C1 segment of cervical spinal cord (tissue), 14 donors: ENCODE measurements at regions not wholly inside any gene's neighbourhood (a gene's known extent, or its start where the extent isn't known, plus 50 kb on each side); places are given as distances from the start of the nearest gene placed in this dataset.
"Not testable (repeated sequence)": the region's sequence is repeated elsewhere in the genome, so short reads cannot be mapped to it uniquely, and the experiment has no call there.

Experiments used
- DNase-seq, 14 donors: peaks; one replicate each; lab custom pipeline; 2025; lab: John Stamatoyannopoulos, UW

GRCh38 chrX:42832764-42833549 is 55.0 kb upstream of the PPP1R2C start:
- no peak for DNase-seq

GRCh38 chrX:42833550-42833940 is 55.6 kb upstream of the PPP1R2C start:
- DNase-seq: not testable (repeated sequence)

- no peak for DNase-seq
These were observed 59.3 kb upstream of the PPP1R2C start for GRCh38 chrX:42837101-42837726.

GRCh38 chrX:42837747-42838146 is 59.8 kb upstream of the PPP1R2C start:
- DNase-seq: no peak

- no peak for DNase-seq
These were observed 61.7 kb upstream of the PPP1R2C start for GRCh38 chrX:42839632-42840031.

- no peak for DNase-seq
These were observed 68.8 kb upstream of the PPP1R2C start for GRCh38 chrX:42846741-42847140.

- DNase-seq: no peak
These were observed 77.3 kb upstream of the PPP1R2C start for GRCh38 chrX:42855259-42855658.

- DNase-seq: no peak
These were observed 79.8 kb upstream of the PPP1R2C start for GRCh38 chrX:42857766-42858165.

- DNase-seq: no peak
These were observed 91.0 kb upstream of the PPP1R2C start for GRCh38 chrX:42869011-42869410.

GRCh38 chrX:42869659-42870476 is 91.9 kb upstream of the PPP1R2C start:
- no peak for DNase-seq

GRCh38 chrX:42886519-42886918 is 108.6 kb upstream of the PPP1R2C start:
- DNase-seq: no peak

GRCh38 chrX:42900947-42901346 is 123.0 kb upstream of the PPP1R2C start:
- no peak for DNase-seq

GRCh38 chrX:42902513-42902912 is 124.5 kb upstream of the PPP1R2C start:
- no peak for DNase-seq

GRCh38 chrX:42920752-42921151 is 142.8 kb upstream of the PPP1R2C start:
- DNase-seq: no peak

GRCh38 chrX:42930071-42930470 is 152.1 kb upstream of the PPP1R2C start:
- DNase-seq: no peak

- no peak for DNase-seq
These were observed 153.0 kb upstream of the PPP1R2C start for GRCh38 chrX:42930951-42931350.

- DNase-seq: no peak
These were observed 155.2 kb upstream of the PPP1R2C start for GRCh38 chrX:42933187-42933586.

GRCh38 chrX:42934020-42934726 is 156.2 kb upstream of the PPP1R2C start:
- no peak for DNase-seq

GRCh38 chrX:42941671-42942070 is 163.7 kb upstream of the PPP1R2C start:
- no peak for DNase-seq

GRCh38 chrX:42943051-42943974 is 165.3 kb upstream of the PPP1R2C start:
- no peak for DNase-seq
